ENCODE measurements at regions not wholly inside any gene's neighbourhood (a gene's known extent, or its start where the extent isn't known, plus 50 kb on each side); places are given as distances from the start of the nearest gene placed in this dataset.
A peak's percentile ranks its signal among the peaks of the same experiment; 100 is the strongest.

DNA sequence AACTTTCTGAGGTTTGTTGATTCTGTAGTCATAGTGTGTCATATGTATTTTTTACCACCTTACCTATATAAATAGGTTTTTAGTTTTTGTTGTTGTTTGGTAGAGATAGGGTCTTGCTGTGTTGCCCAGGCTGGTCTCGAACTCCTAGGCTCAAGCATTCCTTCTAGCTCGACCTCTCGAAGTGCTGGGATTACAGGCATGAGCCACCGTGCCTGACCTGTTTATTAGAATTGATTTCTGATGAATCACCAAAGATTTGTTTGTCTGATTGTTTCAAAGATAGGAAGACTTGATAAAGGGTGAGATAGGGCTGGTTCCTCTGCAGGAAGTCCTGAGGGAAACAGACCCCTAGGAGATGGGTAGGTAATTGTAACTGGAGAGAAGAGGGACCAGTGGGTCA, 481.6 kb downstream of the PCNX1 start:
- no peak overlapping the region for H3K27ac ChIP-seq
- no peak for DNase-seq (ENCODE audit: low spot score)
- ChIA-PET POLR2A (ENCODE audit: low non-redundant PET) (no interaction called here), CTCF (interaction anchor here (0.6 kb wide), 1 partner anchor 125 kb away, joined by 4 read pairs; no protein-coding TSS in a partner anchor)
- no peak for TF ChIP-seq CTCF (conservative IDR thresholded peaks at IDR 0.05; ENCODE audit: low read depth)

GRCh38 chr14:71394386-71394785, 487.1 kb downstream of the PCNX1 start:
- ChIA-PET POLR2A (ENCODE audit: low non-redundant PET) (no interaction called here), CTCF (no interaction called here)
- no peak overlapping the region for H3K27ac ChIP-seq
- DNase-seq (ENCODE audit: low spot score): no peak
- no peak for TF ChIP-seq CTCF (conservative IDR thresholded peaks at IDR 0.05; ENCODE audit: low read depth)

GRCh38 chr14:71395151-71395604, 487.9 kb downstream of the PCNX1 start:
- DNase-seq (ENCODE audit: low spot score): no peak
- ChIA-PET CTCF (no interaction called here), POLR2A (ENCODE audit: low non-redundant PET) (no interaction called here)
- no peak for TF ChIP-seq CTCF (conservative IDR thresholded peaks at IDR 0.05; ENCODE audit: low read depth)
- peak overlapping the region; percentile 50 for H3K27ac ChIP-seq

- DNase-seq (ENCODE audit: low spot score): no peak
- TF ChIP-seq CTCF (conservative IDR thresholded peaks at IDR 0.05; ENCODE audit: low read depth): no peak
- POLR2A ChIA-PET (ENCODE audit: low non-redundant PET): no interaction called here
- CTCF ChIA-PET: no interaction called here
- H3K27ac ChIP-seq: peak overlapping the region; percentile 50
These were observed 488.4 kb downstream of the PCNX1 start for GRCh38 chr14:71395636-71396035.

DNA sequence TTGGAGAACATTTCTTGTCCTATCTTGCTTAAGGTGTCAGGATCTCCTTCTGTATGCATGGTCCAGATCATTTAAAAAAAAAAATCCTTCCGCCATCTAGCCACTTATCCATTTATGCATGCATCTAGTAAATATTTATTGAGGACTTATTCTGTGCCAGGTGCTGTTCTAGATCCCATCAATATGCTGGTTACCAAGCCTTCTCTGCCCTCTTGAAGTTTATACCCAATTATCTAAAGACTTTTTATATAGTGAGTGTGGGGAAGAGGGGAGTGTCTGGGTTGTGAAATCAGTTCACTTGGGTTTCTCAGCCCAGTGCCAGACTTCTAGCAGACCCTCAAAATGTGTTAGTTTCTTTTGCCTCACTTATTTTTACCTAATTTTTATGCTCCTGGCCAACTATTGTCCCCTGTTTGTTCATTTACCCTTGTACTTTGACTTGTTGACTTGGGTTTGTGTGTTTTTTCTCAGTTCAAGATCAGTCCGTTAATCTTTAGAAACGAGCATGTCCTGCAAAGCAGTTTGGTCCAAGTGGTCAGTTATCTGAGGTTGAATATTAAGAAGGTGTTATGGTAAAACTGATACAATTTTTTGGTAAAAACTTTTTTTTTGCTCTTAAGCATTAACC, 488.9 kb downstream of the PCNX1 start:
- no peak overlapping the region for H3K27ac ChIP-seq
- CTCF ChIA-PET: no interaction called here
- DNase-seq (ENCODE audit: low spot score): no peak
- POLR2A ChIA-PET (ENCODE audit: low non-redundant PET): no interaction called here
- no peak for TF ChIP-seq CTCF (conservative IDR thresholded peaks at IDR 0.05; ENCODE audit: low read depth)

- ChIA-PET POLR2A (ENCODE audit: low non-redundant PET) (no interaction called here), CTCF (no interaction called here)
- no peak overlapping the region for H3K27ac ChIP-seq
- TF ChIP-seq CTCF (conservative IDR thresholded peaks at IDR 0.05; ENCODE audit: low read depth): no peak
- no peak for DNase-seq (ENCODE audit: low spot score)
These were observed 490.1 kb downstream of the PCNX1 start for GRCh38 chr14:71397371-71397770.
